Activated CD8-positive, alpha-beta memory T cell treated with anti-CD3 and anti-CD28 coated beads, Interleukin-2, amount 50 U/mL, for 48 hours (primary cell): ENCODE measurements at regions not wholly inside any gene's neighbourhood (a gene's known extent, or its start where the extent isn't known, plus 50 kb on each side); places are given as distances from the start of the nearest gene placed in this dataset.
"Not testable (repeated sequence)": the region's sequence is repeated elsewhere in the genome, so short reads cannot be mapped to it uniquely, and the experiment has no call there.

Experiments
- DNase-seq: peaks from one replicate; pipeline ENCODE4 v3.0.0-alpha.2; 2020

DNA sequence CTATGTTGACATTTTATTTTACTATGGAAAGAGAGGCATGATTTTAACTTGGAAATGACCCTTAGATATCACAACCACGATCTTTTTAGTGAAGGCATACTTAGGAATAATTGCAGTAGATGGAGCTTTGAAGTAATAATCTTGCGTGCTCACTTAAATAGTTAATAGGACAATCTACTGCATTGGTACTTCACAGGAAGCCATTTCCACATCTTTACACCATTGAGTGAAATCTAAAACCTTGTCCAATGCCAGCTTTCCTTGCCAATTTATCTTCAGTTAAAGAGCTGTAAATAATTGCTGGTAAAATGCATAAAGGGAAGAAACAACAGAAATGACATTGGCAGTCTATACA is 586.3 kb downstream of the ADGRL2 start:
- no peak for DNase-seq

- DNase-seq = no peak
Observed at GRCh38 chr1:82386365-82387011, 585.8 kb downstream of the ADGRL2 start.

DNA sequence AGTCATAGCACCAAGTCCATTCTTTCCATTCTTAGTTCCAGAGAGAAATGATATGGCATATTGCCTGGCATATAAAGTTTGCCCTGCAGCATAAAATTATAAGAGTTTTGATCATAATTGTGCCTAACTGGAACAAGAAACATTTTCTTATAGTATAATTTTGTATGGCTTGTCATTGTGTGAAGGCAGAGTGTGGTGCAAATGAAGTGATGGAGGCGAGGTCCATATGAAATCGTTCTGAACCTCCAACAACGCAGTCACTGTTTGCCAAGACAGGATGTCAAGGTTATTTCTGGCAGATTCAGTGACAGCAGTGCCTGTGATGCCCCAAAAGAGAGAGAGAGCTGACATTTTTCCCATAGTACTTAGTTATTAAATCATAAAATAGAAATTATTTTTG is 584.0 kb downstream of the ADGRL2 start:
- no peak for DNase-seq

- no peak for DNase-seq
Observed at GRCh38 chr1:82377201-82377884, 576.6 kb downstream of the ADGRL2 start.

DNA sequence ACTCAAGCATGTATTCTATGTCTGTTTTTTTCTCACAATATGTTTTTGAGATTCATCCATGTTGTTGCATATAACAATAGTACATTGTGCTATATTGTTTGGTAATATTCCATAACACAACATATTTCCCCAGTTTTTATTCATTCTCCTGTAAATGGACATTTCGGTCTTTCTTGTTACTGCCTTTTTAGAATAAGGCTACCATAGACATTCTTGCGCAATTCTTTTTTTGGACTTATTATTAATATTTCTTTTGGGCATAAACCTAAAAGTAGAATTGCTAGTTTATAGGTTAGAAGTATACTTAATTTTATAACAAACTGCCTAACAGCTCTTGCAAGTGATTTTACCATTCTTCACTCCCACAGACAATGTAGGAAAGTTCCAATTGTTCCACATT is 573.0 kb downstream of the ADGRL2 start:
- DNase-seq = no peak

DNA sequence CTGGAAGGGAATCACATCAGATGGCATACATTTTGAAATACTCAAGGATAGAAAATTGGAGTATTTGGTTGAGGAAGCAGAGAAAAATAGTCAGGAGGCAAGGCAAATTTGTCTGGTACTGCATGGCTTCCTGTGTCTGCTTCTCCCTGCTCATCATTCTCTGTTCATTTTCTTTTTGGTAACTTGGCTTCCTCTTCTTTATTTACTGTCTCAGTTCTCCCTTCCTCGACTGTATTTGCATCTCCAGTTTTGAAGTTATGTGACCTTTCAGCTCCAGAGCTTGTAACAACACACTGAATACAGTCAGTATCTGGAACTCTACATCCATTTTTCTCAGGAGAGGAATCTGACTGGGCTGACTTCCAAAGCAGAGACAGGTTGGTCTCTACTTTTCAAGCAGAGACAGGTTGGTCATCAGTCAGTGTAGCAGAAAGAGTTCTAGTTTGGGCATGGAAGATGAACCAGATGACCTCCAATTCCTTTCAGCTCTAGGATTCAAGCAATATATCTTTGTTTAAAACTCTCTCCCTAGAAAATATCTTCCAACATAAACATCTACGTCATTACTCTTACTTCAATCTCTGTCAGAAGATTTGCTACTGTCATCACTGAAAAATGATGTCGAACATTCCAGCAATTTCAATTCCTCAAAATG is 571.2 kb downstream of the ADGRL2 start:
- DNase-seq = no peak

- DNase-seq = no peak
Observed at GRCh38 chr1:82367456-82367855, 566.7 kb downstream of the ADGRL2 start.

DNA sequence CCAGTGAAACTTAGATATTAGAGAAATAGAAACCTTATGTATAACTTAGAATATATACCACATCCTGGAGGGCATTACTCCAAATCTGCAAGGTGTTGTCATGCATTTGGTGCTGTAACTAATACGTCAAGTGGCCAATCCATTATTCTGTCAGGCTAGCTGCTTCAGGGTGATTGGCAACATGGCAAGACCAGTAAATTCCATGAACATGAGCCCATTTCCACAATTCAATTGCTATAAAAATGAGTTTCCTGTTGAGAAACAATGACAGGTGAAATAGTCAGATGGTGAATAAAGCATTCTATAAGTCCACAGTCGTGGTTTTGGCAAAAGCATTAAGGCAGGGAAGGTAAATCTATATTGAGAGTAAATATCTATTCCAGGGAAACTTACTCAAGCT is 566.0 kb downstream of the ADGRL2 start:
- no peak for DNase-seq

GRCh38 chr1:82359541-82359940 is 558.8 kb downstream of the ADGRL2 start:
- DNase-seq = not testable (repeated sequence)

DNA sequence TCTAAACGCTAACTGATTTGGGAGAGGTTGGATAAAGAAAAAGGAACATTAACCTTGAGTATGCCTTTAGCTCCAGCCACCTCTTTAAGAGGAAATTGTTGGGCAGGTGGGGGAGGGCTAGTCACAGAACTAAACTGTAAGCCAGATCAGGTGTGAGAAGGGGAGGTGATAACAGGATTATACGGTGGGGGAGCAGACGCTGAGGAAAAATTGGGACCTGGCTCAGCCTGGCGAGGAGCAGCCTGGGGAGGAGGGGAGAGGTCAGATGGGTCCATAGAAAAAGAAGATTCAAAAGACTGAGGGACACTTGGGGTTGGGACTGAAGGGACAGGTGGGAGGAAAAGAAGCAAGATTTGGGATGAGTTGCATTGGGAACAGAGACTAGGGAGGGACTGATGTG is 558.0 kb downstream of the ADGRL2 start:
- DNase-seq = not testable (repeated sequence)

GRCh38 chr1:82354546-82354945 is 553.8 kb downstream of the ADGRL2 start:
- DNase-seq = not testable (repeated sequence)

DNA sequence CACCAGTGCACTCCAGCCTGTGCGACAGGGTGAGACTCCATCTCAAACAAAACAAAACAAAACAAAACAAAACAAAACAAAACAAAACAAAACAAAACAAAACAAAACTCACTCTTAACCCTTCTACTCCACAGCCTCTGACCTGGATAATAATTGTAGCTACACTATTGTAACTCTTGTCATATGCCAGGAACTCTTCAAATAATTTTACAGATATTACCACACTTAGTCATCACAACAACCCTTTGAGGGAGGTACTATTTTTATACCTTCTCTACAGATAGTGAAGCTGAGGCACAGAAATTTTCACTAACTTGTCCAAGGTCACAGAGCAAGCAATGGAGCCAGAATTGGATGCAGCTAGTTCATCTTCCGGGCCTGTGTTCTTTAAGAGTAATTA is 547.8 kb downstream of the ADGRL2 start:
- DNase-seq = no peak

DNA sequence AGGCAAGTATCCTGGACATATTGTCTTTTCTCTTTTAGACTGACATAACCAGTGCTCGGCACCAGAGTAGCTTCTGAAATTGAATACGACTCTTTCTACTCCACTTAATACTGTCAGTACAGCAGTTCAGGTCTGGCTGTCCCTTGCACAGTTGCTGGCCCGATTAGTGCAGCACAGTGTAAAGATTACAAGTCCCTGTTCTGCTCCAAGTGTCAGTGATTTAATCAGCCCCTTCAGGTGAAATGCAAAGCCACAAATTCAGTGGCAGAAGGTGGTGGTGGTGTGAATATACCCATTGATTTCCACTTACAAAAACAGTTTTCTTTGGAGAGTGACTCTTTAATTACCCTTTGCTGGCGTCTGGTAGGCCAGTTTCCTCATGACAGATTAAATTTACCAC is 545.4 kb downstream of the ADGRL2 start:
- no peak for DNase-seq

DNA sequence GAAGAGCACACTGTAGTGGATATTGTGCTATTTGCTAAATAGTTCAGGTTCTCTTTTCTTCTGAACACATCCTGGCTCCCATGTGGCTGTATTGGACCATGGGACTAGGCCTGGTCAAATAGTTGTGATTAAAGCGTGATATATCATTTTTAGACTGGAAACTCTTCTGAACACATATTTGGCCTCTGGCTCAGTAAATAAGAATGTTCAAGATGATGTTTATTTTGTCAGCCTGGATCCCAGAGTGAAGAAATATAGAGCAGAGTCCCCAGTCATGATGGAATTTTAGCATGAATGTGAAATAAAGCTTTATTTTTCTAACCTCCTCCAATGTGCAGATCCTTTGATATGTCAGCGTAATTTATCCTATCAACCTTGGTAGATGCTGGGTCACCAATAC is 542.6 kb downstream of the ADGRL2 start:
- DNase-seq = no peak

DNA sequence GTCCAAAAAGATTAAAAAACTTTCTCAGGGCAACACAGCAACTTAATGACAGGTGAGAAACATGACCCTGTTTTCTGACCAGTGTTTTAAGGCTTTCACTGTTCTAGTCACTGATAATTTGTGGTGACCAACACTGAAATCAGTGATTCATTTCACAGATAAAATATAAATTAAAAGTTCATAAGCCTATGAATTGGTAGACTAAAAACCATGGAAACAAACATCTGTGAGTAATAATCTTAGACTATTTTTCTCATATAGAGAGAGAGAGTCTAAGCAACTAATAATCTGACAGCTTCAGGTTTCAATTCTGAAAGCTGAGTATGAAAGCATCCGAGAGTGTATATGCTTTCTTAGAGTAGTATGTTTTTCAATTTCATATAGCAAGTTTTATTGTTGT is 536.9 kb downstream of the ADGRL2 start:
- no peak for DNase-seq

DNA sequence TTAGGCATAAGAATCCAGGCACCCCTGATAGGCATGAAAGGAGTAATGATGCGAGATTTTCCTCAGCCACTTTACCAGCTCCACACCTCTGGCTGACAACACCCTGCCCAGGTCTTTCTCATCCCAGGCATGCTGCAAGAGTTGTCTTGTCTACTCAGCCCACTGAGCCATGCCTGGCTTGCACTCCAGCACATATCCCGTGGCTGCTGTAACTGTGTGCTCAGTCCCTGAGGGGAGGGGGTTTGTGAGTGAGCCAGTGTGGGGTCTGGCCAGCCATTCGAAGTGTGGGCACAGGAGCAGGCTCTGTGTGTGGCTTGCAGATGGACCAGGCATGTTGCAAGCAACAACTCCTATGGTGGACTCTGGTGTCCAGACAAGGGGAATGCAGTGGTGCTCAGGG is 529.6 kb downstream of the ADGRL2 start:
- DNase-seq = no peak

DNA sequence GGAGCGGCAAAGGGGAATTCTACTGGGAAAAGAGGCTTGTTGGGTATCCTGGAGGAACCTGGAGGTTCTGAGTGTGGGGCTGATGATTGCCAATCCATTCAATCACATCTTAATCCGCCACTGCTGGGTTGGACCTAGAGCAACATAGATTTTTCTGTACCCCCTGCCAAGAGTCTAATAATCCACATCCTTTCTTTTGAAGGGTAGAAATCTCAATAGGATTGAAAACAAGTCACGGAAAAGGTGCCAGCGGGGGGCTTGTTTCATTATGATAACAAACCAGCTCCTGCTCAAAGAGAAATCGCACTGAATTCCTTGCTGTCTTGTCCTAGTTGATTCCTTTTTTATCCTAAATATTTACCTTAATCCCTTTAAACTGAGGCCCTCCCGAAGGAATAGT is 528.5 kb downstream of the ADGRL2 start:
- no peak for DNase-seq

DNA sequence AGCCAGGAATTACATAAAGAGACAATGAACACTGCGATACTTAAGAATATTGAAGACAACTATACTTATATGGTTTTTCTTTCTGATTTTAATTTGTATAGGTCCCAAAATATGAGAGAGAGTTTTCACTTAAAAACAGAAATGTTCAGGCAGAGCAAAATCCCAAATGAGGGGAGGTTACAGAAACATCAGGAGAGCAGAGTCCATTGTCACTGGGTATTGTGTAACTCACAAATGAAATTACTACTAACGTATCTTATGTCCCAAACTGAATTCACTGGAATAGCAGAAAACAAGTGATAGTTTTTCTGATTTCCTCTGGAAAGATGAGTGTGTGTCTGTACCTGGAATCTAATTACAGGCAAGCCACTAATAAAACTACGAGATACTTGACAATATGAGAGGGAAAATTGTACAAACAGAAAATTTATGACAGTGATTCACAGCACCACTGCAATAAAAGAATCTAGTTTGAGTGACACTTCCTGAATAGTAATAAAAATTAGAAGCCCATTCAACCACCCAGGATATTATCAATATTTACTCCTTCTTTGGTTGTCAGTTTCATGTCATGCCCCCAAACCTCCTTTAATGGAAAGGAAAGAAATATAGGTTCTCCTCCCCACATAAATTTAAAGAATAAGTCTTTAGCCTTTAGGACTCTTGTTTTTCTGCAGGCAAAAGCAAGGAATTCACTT is 522.6 kb downstream of the ADGRL2 start:
- no peak for DNase-seq

DNA sequence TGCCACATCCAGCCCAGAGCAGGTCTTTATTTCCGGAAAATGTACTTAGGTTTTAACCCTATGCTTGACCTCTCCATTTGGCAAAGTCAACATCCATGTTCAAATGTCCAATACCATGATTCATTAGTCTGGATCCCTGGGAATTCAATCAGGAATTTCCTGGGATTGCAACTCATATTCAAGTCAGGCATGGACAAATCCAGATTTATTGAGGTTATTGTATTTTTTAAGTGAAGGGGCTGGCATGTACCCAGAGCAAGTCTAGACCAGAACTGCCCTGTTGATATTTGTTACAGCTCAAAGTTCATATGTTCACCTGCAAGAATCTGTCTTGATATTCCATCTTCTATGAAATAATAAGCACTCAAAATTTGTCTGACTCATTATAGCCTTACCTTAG is 521.1 kb downstream of the ADGRL2 start:
- no peak for DNase-seq

DNA sequence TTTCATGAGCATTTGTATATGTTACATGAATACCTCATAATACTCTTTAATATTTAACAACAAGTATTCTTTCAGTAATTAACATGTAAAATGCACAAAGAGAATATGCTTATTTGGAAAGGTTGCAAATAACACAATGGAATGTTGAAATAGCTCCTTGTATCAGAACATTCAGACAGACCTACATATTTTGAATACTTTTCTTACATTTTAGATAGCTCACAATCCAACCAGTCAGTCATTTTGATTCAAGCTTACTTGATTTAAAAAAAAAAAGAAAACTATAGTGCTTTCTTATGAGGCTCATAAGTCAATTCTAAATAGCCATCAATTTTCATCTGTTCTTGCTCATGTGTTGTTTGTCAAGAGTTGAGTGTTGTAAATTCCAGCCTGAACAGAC is 518.8 kb downstream of the ADGRL2 start:
- no peak for DNase-seq

- no peak for DNase-seq
Observed at GRCh38 chr1:82318921-82319320, 518.2 kb downstream of the ADGRL2 start.

DNA sequence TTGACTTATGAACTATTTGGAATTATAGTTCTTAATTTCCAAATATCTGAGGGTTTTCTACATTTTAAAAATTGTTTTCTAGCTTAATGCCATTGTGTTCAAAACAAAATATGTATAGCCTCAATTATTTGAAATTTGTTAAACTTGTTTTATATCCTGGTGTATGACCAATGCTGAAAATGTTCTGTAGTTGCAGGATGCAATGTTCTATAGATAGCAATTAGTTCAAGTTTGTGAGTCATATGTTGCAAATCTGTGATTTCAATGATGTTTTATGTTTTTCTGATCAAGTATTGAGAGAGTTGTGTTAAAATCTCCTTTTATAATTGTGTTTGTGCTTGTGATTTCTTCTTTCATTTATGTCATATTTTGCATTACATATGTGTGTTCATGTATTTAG is 517.5 kb downstream of the ADGRL2 start:
- DNase-seq = no peak

- no peak for DNase-seq
Observed at GRCh38 chr1:82317671-82318070, 516.9 kb downstream of the ADGRL2 start.

GRCh38 chr1:82299656-82300055 is 498.9 kb downstream of the ADGRL2 start:
- no peak for DNase-seq
